Adipocyte (in vitro differentiated cells): ENCODE measurements at regions not wholly inside any gene's neighbourhood (a gene's known extent, or its start where the extent isn't known, plus 50 kb on each side); places are given as distances from the start of the nearest gene placed in this dataset.
A peak's percentile ranks its signal among the peaks of the same experiment; 100 is the strongest.

Experiments used
- DNase-seq: peaks from one replicate; pipeline ENCODE4 v3.0.0-alpha.2; 2015; ENCODE audit warnings: low read depth
- H3K27me3 ChIP-seq: replicated peaks from 2 replicates; pipeline ENCODE4 v1.7.0; 2013; ENCODE audit warnings: mild to moderate bottlenecking, low read length, moderate library complexity; ENCODE audit not compliant: control insufficient read depth, insufficient read depth
- H3K36me3 ChIP-seq: 2 replicates; pipeline ENCODE4 v1.7.0; 2013; ENCODE audit warnings: low read length, mild to moderate bottlenecking, moderate library complexity; ENCODE audit not compliant: control insufficient read depth, insufficient read depth, severe bottlenecking
- H3K4me1 ChIP-seq: 2 replicates; pipeline ENCODE4 v1.7.0; 2013; ENCODE audit warnings: mild to moderate bottlenecking, low read length, moderate library complexity; ENCODE audit not compliant: control insufficient read depth, insufficient read depth
- H3K4me3 ChIP-seq: 2 replicates; pipeline ENCODE4 v1.7.0; 2013; ENCODE audit warnings: mild to moderate bottlenecking, low read length, moderate library complexity
- H3K9ac ChIP-seq: 2 replicates; pipeline ENCODE4 v1.7.0; 2013; ENCODE audit warnings: mild to moderate bottlenecking, low read length, moderate library complexity
- H3K9me3 ChIP-seq: 2 replicates; pipeline ENCODE4 v1.7.0; 2013; ENCODE audit warnings: mild to moderate bottlenecking, low read length, moderate library complexity; ENCODE audit not compliant: control insufficient read depth

DNA sequence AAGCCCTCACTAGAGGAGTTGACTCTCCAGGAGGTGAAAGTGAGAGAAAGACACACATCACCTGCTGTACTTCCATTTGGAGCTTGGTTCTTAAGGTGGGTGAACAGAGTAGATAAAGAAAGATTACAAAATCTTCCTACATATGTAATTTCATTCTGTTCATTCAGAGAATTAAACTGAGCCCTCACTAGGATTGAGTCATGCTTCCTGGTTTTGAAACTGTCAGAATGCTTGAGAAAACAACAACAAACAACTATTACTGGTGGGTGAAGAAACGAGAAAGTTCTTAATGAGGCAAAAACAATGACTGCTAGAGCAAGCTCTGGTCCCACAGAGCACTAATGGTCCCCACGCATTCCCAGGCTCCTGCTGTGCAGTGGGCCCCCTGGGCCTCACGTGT, 841.7 kb downstream of the VRK1 start:
- no peaks in the 10 kb centered on the region for H3K36me3 ChIP-seq
- no peak for DNase-seq
- peaks cover 31% of the 10 kb centered on the region for H3K4me1 ChIP-seq
- no peak overlapping the region for H3K4me3 ChIP-seq
- H3K9ac ChIP-seq: no peak overlapping the region
- no peaks in the 10 kb centered on the region for H3K27me3 ChIP-seq
- H3K9me3 ChIP-seq: no peaks in the 10 kb centered on the region

DNA sequence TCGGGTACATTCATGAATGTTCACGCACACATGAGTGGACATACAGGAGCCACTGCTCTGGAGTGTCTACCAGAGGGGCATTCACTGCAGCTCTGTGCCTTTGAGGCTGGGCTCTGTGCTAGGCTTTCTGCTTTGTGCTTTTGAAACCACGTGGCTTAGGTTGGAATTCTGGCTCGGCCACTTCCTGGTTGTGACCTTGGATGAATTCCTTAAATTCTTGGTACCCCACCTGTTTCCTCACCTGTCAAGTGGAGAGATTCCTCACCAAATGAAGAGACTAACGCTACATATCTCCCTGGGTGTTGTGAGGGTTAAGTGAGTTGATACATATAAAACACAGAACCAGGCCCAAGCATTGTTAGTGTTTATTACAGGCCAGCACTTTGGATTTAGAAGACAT, 842.8 kb downstream of the VRK1 start:
- no peaks in the 10 kb centered on the region for H3K36me3 ChIP-seq
- H3K4me3 ChIP-seq: no peak overlapping the region
- no peaks in the 10 kb centered on the region for H3K27me3 ChIP-seq
- H3K4me1 ChIP-seq: peaks cover 38% of the 10 kb centered on the region
- DNase-seq: no peak
- H3K9ac ChIP-seq: no peak overlapping the region
- no peaks in the 10 kb centered on the region for H3K9me3 ChIP-seq

DNA sequence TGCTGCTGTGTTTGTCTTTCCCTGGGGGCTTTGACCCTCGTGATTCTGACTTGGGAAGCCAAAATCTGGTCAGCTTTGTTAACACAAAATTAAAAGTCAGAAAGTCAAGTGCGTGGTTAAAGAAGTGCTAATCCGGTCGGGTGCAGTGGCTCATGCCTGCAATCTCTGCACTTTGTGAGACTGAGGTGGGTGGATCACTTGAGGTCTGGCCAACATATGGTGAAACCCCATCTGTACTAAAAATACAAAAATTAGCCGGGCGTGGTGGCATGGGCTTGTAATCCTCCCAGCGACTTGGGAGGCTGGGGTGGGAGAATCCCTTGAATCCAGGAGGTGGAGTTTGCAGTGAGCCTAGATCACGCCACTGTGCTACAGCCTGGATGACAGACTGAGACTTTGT, 844.6 kb downstream of the VRK1 start:
- peaks cover 38% of the 10 kb centered on the region for H3K4me1 ChIP-seq
- no peak for DNase-seq
- H3K4me3 ChIP-seq: no peak overlapping the region
- no peaks in the 10 kb centered on the region for H3K9me3 ChIP-seq
- H3K36me3 ChIP-seq: no peaks in the 10 kb centered on the region
- H3K27me3 ChIP-seq: no peaks in the 10 kb centered on the region
- peak overlapping the region; percentile 62 for H3K9ac ChIP-seq

DNA sequence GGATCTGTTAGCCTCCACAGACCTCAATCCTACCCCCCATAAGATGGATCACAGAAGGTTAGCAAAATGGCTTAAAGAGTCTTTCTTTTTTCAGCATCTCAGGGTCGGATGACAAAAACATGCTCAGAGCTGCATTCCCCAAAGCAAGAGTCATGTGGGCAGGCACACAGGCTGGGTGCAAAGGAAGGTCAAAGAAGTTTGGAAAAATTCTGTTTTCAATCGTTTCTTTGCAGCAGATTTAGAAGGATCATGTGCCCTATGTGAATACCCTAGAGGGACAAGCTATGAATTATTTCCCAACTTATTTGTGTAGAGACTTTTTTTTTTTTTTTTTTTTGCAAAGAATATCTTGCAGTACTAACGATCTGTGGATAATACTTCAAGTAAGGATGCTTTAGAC, 845.4 kb downstream of the VRK1 start:
- H3K9ac ChIP-seq: peak overlapping the region; percentile 61

DNA sequence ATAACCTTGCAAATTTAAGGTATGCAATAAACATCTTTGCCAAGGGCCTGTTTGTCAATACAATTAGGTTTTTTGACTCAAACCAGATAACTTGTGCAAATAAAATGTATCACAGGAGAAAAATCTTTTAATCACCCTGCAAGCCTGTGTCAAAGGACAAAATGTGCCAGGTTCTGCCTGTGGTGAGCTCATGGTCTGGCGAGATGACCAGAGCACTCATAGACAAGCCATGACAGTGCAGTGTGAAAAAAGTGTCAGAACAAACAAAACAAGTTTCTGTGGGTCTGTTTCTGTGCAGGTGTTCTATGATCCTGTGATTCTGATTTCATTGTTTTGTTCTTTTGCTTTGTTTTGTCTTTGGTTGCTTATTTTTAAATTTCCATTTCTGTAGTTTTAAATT, 847.2 kb downstream of the VRK1 start:
- Histone ChIP-seq H3K9me3 (no peaks in the 10 kb centered on the region), H3K9ac (no peak overlapping the region), H3K27me3 (no peaks in the 10 kb centered on the region), H3K4me3 (no peak overlapping the region), H3K4me1 (peaks cover 34% of the 10 kb centered on the region), H3K36me3 (no peaks in the 10 kb centered on the region)
- DNase-seq: no peak

More for the DNA sequence above, 845.4 kb downstream of the VRK1 start:
- Histone ChIP-seq H3K9me3 (no peaks in the 10 kb centered on the region), H3K36me3 (no peaks in the 10 kb centered on the region), H3K4me1 (peaks cover 38% of the 10 kb centered on the region), H3K4me3 (peak overlapping the region; percentile 35), H3K27me3 (no peaks in the 10 kb centered on the region)
- DNase-seq: no peak

DNA sequence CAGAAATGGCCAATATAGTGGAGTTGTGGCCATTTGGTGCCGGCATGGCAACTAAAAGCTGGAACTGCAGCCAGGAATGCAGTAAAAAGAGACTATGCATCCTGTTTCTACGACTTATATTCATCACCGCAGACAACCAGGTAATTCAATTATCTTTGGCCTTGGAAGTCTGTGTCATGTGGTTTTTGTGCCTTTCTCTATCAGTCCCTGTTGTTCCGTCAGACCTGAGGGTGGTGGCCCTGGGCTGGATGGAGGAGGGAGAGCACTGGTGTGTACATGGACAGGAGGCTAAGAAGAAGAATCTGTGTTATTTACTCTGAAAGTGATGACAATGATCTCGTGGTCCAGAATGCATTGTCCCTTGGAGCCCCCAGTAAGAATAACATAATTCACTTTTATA, 852.6 kb downstream of the VRK1 start:
- Histone ChIP-seq H3K9me3 (no peaks in the 10 kb centered on the region), H3K4me1 (peaks cover 3% of the 10 kb centered on the region), H3K4me3 (no peak overlapping the region), H3K9ac (no peak overlapping the region), H3K27me3 (no peaks in the 10 kb centered on the region), H3K36me3 (no peaks in the 10 kb centered on the region)
- DNase-seq: no peak

DNA sequence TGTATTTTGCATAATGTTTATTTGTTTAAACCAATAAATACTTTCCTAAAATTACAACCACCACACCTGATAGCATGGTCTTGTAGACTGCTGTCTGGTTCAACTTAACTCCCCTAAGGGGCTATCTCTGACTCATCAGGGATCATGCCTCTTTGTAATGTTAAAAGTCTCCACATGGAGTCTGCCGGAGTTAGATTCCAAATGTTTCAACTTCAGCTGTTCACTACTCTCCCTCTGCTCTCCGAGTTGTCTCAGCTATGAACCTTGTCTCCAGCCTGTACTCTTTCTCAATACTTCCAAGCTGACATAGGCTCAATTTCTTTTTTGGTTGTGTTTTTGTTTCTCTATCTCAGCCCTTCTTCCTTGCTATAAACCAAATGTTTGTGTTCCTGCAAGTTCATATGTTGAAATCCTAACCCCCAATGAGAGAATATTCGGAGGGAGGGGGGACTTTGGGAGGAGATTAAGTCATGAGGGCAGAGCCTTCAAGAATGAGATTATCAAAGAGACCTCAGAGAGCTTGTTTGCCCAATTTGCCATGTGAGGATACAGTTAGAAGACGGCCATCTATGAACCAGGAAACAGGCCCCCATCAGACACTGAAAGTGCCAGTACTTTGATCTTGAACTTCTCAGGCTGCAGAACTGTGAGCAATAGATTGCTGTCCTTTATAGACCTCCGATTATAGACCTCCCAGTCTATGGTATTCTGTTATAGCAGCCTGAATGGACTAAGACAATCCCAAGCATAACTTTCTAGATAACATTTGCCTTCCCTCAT, 858.2 kb downstream of the VRK1 start:
- no peaks in the 10 kb centered on the region for H3K27me3 ChIP-seq
- H3K36me3 ChIP-seq: no peaks in the 10 kb centered on the region

DNA sequence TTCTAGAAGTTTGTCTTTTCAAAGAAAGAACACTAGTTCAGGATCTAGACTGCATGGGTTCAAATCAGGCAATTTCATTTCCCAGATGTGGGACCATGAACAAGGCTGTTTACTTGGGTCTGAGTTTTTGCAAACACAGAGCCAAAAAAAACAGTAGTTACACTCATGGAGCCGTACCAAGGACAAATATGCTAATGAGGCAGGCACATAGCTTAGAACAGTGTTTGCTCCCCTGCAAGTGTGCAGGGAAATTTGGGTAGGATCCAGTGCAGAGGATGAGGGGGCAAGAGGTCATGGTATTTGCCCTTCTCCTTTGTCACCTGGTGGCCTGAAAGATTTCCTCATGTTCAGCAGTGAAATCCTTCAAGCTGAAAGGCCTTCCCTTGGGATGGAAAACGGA, 860.4 kb downstream of the VRK1 start:
- Histone ChIP-seq H3K9me3 (no peaks in the 10 kb centered on the region), H3K4me3 (no peak overlapping the region), H3K4me1 (peaks cover 11% of the 10 kb centered on the region)

More for the DNA sequence above, 858.2 kb downstream of the VRK1 start:
- DNase-seq: no peak
- Histone ChIP-seq H3K4me3 (peak overlapping the region; percentile 34), H3K4me1 (peaks cover 11% of the 10 kb centered on the region), H3K9me3 (no peaks in the 10 kb centered on the region), H3K9ac (peak overlapping the region; percentile 17)

DNA sequence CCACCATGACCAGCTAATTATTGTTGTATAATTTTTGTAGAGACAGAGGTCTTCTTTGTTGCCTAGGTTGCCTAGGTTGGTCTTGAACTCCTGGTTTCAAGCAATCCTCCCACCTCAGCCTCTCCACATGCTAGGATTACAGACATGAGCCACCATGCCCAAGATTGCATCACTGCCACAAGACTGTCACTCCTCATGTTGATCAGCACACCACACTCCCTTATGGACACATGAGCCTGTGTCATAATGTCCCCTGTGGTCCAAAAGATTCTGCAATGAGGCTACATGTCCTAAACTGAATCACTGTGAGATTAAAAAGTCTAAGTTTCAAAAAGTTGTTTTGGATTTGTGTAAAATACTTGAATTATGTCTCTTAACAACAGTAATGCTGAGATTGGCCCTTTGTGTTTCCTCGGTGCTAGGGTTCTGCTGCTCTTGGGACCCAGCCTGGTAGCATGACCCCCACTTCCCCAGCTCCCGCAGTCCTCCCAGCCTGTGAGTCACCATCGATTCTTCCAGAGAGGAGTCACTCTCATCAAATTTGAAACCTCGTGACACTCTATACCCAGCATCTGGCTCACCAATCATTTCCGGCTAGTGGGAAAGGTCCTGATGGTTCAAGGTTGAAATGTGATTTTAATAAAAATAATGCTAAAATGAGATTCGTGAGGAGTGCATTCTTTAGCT, 890.9 kb downstream of the VRK1 start:
- peaks cover 14% of the 10 kb centered on the region for H3K4me1 ChIP-seq
- no peak overlapping the region for H3K4me3 ChIP-seq
- H3K9me3 ChIP-seq: no peaks in the 10 kb centered on the region
- no peaks in the 10 kb centered on the region for H3K36me3 ChIP-seq
- H3K9ac ChIP-seq: peak overlapping the region; percentile 43
- DNase-seq: no peak
- H3K27me3 ChIP-seq: no peaks in the 10 kb centered on the region

More for the DNA sequence above, 860.4 kb downstream of the VRK1 start:
- Histone ChIP-seq H3K27me3 (no peaks in the 10 kb centered on the region), H3K36me3 (no peaks in the 10 kb centered on the region), H3K9ac (no peak overlapping the region)
- no peak for DNase-seq

DNA sequence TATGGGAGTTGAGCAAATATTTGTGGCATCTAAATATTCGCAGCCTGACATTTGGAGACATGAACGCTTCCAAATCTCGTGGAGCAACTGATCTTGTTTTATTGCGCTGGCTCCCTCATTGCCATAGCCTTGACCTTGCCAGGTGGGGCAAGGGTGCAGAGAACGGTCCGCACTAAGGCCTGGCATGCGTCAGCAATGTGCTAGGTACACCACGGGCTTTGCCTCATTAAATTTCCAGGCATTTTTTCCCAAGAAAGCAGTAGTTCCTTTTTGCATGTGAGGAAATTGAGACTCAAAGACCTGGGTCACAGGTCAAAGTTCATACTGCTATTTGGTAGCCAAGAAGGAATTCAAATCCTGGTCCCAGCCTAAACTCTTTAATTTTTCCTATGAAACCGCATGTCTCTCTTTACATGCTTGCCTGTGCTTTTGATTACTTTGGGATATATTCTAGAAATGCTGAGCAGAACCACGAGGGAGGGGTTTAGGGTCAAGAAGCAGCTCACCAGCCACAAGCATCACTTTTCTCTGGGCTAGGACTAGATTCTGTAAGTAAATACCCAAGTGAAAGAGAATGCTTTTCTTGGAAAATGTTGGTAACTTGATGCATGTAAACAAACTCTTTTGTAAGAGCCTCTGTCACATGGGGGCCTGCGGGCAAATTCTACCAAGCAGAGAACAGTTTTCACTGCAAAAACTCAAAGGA, 891.6 kb downstream of the VRK1 start:
- DNase-seq: no peak
- H3K27me3 ChIP-seq: no peaks in the 10 kb centered on the region
- H3K4me3 ChIP-seq: no peak overlapping the region
- no peak overlapping the region for H3K9ac ChIP-seq
- no peaks in the 10 kb centered on the region for H3K9me3 ChIP-seq
- peaks cover 14% of the 10 kb centered on the region for H3K4me1 ChIP-seq
- no peaks in the 10 kb centered on the region for H3K36me3 ChIP-seq

DNA sequence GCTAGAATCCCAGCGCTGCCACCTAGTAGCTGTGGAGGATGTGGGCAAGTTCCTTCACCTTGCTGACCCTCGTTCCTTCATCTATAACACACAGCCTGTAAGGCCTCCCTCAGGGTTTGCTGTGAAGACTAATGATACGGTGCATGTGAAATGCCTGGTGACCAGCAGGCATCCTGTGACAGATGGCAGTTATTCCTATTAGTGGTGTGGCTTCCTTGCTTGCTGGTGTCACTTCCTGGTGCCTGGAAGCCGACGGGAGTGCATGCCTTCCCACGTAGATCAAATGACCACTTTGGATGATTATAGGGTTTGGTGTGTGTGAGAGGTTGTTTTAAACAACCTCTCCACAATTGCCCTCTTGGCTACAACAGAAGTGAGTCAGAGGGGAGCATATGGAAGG, 894.9 kb downstream of the VRK1 start:
- no peak for DNase-seq
- H3K27me3 ChIP-seq: no peaks in the 10 kb centered on the region
- no peaks in the 10 kb centered on the region for H3K36me3 ChIP-seq

More for the DNA sequence above, 894.9 kb downstream of the VRK1 start:
- H3K9me3 ChIP-seq: no peaks in the 10 kb centered on the region
- no peak overlapping the region for H3K4me3 ChIP-seq
- no peak overlapping the region for H3K9ac ChIP-seq
- peaks cover 14% of the 10 kb centered on the region for H3K4me1 ChIP-seq
